22Rv1 (cell line): ENCODE measurements at regions not wholly inside any gene's neighbourhood (a gene's known extent, or its start where the extent isn't known, plus 50 kb on each side); places are given as distances from the start of the nearest gene placed in this dataset.

Experiments
- H3K27ac ChIP-seq: fragments of 450-650 bp; 2 replicates; pipeline ENCODE4 v1.5.1; 2017
- ZFX ChIP-seq: fragments of 450-650 bp; IDR thresholded peaks from 2 replicates; pipeline ENCODE4 v1.6.1; 2017; ENCODE audit warnings: antibody characterized with exemption, borderline replicate concordance
- TF ChIP-seq, protein P1 (sequence below): fragments of 450-650 bp; IDR thresholded peaks from 2 replicates; pipeline ENCODE4 v1.5.1; 2017; ENCODE audit warnings: mild to moderate bottlenecking

DNA sequence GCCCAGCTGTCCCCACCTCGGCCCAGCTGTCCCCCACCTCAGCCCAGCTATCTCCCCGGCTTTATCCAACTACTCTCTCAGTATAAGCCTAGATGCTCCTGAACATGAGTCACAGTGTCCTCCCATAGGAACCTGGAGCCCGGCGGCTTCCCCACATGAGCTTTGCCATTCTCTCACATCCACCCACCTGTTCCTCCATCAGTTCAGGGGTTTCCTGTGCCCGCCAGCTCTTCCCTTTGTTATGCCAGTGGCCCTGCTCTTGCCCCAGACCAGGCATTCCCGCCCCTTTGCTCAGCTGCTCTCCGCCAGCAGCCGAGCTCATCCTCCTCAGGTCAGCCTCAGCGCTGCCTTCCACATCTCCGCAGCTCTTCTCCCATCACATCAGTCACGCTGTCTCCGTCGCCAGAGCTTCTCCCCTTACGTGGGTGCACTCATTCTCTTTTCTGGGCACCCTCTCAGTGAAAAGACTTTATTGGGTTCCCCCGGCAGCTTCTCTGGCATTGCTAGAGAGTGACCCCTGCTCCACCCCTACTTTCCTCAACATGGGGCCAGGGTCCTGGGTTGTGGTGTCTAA lies 89.5 kb upstream of the CSF3R start:
- no peak overlapping the region for H3K27ac ChIP-seq
- no peak for TF ChIP-seq ZFX
- TF ChIP-seq, protein P1, sequence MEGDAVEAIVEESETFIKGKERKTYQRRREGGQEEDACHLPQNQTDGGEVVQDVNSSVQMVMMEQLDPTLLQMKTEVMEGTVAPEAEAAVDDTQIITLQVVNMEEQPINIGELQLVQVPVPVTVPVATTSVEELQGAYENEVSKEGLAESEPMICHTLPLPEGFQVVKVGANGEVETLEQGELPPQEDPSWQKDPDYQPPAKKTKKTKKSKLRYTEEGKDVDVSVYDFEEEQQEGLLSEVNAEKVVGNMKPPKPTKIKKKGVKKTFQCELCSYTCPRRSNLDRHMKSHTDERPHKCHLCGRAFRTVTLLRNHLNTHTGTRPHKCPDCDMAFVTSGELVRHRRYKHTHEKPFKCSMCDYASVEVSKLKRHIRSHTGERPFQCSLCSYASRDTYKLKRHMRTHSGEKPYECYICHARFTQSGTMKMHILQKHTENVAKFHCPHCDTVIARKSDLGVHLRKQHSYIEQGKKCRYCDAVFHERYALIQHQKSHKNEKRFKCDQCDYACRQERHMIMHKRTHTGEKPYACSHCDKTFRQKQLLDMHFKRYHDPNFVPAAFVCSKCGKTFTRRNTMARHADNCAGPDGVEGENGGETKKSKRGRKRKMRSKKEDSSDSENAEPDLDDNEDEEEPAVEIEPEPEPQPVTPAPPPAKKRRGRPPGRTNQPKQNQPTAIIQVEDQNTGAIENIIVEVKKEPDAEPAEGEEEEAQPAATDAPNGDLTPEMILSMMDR = no peak

DNA sequence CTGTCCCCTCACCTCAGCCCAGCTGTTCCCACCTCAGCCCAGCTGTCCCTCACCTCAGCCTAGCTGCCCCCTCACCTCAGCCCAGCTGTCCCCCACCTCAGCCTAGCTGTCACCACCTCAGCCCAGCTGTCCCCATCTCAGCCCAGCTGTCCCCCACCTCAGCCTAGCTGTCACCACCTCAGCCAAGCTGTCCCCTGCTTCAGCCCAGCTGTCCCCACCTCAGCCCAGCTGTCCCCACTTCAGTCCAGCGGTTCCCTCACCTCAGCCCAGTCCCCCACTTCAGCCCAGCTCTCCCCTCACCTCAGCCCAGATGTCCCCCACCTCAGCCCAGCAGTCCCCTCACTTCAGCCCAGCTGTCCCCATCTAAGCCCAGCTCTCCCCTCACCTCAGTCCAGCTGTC lies 88.4 kb upstream of the CSF3R start:
- no peak for TF ChIP-seq ZFX
- TF ChIP-seq, protein P1 = no peak
- no peak overlapping the region for H3K27ac ChIP-seq

DNA sequence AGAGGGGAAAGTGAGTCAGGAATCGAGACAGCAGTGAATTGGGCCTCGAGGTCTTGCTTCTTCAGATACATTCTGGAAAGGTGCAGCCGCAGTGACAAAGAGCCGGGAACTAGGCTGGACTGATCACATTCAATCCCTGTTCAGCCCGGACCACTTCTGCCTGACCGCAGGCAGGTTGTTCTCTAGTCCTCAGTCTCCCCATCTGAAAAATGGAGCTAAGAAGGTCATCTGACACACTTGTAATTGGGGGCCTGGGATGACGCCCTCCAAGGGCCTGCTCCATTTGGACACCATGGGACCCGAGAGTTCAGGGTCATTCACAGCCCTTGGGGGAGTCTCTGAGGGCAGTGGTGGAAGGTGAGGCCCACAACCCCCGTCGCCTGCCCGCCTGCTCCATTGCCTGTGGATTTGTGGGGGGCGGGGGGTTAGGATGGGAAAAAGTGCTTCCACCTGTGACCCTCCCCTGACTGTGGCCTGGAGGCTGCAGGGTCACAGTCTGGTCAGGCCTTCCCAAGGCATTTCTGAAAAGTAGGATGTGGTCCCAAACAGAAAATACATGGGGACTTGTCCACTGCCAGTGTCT lies 87.9 kb upstream of the CSF3R start:
- TF ChIP-seq, protein P1 = no peak
- TF ChIP-seq ZFX = no peak
- H3K27ac ChIP-seq = no peak overlapping the region

DNA sequence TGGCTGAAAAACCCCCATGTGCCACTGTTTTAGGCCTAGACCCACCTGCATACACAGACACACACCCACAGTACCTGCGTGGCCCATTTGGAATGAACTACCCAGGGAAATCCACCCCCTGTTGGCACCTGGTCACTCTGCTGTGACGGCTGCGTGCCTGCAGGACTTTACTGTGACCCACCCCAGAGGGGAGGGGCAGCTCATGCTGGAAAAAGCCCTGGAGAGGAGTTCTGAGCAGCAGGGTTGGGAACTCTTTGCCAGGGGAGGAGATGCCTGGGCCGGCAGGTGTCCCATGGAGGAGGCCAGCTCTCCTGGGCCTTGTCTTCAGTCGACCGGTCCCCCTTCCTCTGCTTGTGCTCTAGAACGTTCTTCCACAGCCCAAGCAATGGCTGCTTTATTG lies 87.3 kb upstream of the CSF3R start:
- TF ChIP-seq, protein P1 = no peak
- no peak for TF ChIP-seq ZFX
- no peak overlapping the region for H3K27ac ChIP-seq

DNA sequence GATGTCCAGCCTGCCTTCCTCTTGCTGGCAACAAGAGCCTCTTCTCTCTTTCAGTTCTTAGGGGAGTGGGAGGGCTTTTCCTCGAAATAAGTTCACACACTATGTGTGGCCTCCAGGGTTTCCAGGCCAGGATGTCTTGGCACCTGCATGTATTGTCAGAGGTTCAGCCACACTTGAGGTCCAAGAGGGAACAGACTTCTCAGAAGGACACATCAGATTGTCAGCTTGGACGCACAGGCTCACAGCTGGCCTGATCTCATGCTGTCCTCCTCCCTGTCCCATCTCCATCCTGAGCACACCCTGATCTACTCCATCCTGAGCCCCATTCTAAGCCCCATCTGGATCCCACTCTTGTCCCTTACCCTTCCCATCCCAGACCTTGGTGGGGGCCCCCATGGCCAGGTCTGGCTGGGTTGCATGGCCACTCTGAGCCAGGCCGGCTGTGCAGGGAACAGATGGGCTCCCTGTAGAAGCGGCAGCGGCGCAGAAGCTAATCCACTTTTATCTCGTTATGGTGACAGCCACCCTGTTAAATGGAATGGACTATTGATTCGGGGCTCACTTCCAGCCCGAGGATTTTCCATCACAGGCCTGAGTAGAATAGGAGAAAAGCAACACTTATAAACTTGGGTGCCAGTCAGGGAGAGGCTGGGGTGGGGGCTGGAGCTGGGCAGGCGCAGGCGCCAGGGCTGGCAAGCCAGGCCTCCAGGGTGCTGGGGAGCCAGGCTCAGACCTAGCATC lies 85.1 kb upstream of the CSF3R start:
- no peak overlapping the region for H3K27ac ChIP-seq
- TF ChIP-seq ZFX = no peak
- TF ChIP-seq, protein P1 = no peak

DNA sequence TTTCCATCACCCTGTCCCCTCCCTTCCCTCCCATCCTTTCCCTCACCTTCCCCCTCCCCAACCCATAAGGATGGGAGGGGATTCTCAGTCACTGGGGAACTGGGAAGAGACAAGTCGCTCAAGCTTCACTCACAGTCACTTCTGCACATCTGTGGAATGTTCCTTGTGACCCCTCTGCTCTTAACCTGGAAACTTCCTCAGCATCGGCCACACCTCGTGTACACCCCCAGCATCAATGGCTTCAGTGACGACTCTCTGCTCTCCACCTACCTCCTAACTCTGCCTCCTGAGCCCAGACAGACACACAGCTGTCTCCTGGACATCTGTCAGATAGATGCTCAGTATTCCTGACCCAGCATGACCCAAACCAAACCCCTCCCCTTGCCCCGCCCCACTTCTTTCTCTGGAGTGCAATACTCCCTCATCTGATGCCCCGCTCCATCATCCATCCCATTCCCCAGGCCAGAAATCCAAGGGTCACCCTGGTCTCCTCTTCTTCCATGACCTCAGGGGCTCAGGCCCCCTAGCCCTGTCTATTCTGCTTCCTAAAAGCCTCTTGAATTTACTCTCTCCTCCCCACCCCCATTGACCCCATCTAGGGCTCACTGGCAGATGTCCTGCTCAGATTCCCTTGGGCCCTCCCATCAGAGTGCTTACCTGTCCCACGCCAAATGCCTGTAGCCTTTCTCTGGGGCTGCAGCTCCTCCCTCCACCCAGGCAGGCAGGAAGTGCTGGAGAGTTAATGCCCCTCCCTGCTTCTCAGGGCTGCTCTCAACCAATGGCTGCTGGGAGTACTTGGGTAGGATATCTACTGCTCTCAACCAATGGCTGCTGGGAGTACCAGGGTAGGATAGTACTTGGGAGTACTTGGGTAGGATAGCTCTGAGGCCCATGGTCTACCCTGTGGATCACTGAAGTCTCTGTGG lies 83.1 kb upstream of the CSF3R start:
- TF ChIP-seq, protein P1 = no peak
- no peak for TF ChIP-seq ZFX
- H3K27ac ChIP-seq = no peak overlapping the region
